ENCODE measurements at regions not wholly inside any gene's neighbourhood (a gene's known extent, or its start where the extent isn't known, plus 50 kb on each side); places are given as distances from the start of the nearest gene placed in this dataset.

DNA sequence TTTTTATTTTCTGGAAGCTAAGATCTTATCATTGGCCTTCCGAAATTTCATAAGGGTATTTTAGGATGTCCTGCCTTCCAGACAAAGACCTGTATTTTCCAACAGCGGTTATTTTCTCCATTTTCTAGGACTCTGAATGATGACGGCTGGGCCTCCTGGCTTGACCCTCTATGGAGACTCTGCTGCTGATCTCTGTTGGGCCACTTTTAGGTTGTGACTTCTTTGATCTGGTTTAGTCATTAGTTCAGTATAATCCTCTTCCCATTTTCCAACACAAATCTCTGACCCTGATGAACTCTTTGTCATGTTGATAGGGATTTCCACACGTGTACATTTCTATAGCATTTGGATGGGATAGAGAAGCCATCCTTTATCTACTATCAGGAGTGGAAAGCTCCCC lies 93.7 kb downstream of the HS1BP3 start:
- CTCF ChIA-PET: interaction anchor here (1.3 kb wide), 1 partner anchor 86 kb away, joined by 3 read pairs; no protein-coding TSS in a partner anchor
- DNase-seq (ENCODE audit: extremely low spot score): no peak
- POLR2A ChIA-PET: no interaction called here
- TF ChIP-seq, protein P1, sequence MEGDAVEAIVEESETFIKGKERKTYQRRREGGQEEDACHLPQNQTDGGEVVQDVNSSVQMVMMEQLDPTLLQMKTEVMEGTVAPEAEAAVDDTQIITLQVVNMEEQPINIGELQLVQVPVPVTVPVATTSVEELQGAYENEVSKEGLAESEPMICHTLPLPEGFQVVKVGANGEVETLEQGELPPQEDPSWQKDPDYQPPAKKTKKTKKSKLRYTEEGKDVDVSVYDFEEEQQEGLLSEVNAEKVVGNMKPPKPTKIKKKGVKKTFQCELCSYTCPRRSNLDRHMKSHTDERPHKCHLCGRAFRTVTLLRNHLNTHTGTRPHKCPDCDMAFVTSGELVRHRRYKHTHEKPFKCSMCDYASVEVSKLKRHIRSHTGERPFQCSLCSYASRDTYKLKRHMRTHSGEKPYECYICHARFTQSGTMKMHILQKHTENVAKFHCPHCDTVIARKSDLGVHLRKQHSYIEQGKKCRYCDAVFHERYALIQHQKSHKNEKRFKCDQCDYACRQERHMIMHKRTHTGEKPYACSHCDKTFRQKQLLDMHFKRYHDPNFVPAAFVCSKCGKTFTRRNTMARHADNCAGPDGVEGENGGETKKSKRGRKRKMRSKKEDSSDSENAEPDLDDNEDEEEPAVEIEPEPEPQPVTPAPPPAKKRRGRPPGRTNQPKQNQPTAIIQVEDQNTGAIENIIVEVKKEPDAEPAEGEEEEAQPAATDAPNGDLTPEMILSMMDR (IDR thresholded peaks at IDR 0.05; ENCODE audit: control extremely low read depth, extremely low read depth, low read depth, missing control alignments): no peak

DNA sequence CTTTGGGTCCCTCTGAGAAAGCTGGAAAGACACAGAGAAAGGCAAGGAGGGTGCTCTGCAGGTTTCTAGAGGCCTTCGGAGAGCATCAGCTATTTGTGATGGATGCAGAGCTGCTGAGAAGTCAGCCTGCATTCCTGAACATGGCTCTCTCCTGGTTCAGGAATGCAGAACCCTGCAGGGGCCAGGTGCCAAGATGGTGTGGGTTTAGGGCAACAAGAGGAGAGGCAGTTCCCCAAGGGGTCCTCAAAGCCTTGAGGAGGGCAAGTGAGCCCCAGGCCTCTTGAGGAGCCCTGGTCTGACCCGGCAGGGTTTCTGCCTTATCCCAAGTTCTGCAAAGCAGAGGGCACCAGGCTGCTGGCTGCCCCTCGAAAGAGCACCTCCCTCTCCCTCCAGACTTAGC lies 93.3 kb downstream of the HS1BP3 start:
- DNase-seq (ENCODE audit: extremely low spot score): no peak
- TF ChIP-seq, protein P1 (IDR thresholded peaks at IDR 0.05; ENCODE audit: control extremely low read depth, extremely low read depth, low read depth, missing control alignments): no peak
- POLR2A ChIA-PET: no interaction called here
- CTCF ChIA-PET: no interaction called here

DNA sequence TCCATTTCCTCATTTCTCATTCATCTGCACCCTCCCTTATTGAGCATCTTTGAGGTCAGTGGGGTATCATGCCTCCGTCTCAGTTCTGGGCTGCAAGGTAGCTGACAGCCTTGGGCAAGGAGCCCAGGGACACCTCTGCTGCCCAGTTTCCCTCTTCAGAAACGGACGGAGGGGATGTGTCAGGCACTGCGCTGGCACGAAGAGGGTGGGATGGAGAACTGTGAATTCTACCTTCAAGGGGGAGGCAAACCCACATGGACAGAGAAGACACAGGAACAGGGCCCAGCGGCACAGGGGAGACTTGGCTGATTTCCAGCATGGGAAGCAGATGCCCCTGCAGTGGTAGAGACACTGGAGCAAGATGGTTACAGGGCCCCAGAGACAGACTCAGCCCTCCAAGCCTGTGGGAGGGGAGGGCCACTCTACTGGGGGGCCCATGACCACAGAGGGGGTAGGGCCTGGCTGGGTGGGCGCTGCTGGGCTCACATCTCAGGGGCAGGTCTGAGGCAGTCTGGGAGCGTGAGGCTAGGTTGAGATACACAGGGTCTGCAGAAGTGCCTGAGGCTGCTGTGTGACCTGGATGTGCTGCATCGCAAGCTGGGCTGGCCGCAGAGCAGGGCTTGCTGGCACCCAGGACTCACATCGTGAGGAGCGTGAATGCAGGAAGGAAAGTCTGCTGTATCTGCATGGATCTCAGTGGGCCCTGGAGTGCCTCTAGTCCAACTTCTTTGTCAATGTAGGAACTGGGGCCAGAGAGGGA lies 92.3 kb downstream of the HS1BP3 start:
- DNase-seq (ENCODE audit: extremely low spot score): no peak
- TF ChIP-seq, protein P1 (IDR thresholded peaks at IDR 0.05; ENCODE audit: control extremely low read depth, extremely low read depth, low read depth, missing control alignments): no peak
- POLR2A ChIA-PET: interaction anchor here (1.2 kb wide), 1 partner anchor 112 kb away, joined by 4 read pairs; the partner anchor contains the start of gene RHOB
- CTCF ChIA-PET: no interaction called here

DNA sequence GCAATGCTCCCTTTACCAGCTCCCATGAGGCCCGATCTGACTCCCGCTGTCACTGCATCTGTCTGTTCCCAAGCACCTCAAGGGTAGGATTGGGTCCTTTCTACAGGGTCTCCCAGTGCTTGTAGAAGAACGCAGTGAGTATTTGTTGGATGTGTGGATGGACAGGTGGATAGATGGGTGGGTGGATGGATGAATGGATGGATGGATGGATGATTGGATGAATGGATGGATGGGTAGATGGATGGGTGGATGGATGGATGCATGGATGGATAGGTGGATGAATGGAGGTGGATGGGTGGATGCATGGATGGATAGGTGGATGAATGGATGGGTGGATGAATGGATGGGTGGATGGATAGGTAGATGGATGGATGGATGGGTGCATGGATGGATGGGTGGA lies 91.6 kb downstream of the HS1BP3 start:
- POLR2A ChIA-PET: interaction anchor here (1.2 kb wide), 1 partner anchor 113 kb away, joined by 4 read pairs; the partner anchor contains the start of gene RHOB
- CTCF ChIA-PET: interaction anchor here (1.4 kb wide), 1 partner anchor 34 kb away, joined by 4 read pairs; no protein-coding TSS in a partner anchor
- TF ChIP-seq, protein P1 (IDR thresholded peaks at IDR 0.05; ENCODE audit: control extremely low read depth, extremely low read depth, low read depth, missing control alignments): no peak
- no peak for DNase-seq (ENCODE audit: extremely low spot score)

DNA sequence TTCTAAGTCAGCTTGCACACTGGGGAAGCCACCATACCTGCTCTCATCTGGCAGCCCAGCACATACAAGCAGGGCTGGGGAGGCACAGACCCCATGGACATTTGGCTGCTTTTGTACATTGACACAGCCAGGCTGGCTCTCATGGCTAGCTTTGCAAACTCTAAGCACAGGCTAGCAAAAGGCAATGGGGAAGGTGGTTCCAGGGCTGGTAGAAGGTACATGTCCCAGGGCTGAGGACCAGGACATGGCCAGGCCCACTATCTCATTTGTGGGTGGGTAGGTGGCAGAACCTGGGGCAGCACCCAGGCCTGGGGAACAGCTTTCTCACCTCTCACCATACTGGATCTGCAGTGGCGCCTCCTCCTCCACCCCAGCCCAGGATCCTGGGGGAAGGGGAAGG lies 90.9 kb downstream of the HS1BP3 start:
- POLR2A ChIA-PET: no interaction called here
- DNase-seq (ENCODE audit: extremely low spot score): no peak
- TF ChIP-seq, protein P1 (IDR thresholded peaks at IDR 0.05; ENCODE audit: control extremely low read depth, extremely low read depth, low read depth, missing control alignments): no peak
- CTCF ChIA-PET: interaction anchor here (1.4 to 1.5 kb wide), 2 partner anchors 35 to 40 kb away, joined by 3 to 4 read pairs; no protein-coding TSS in a partner anchor

DNA sequence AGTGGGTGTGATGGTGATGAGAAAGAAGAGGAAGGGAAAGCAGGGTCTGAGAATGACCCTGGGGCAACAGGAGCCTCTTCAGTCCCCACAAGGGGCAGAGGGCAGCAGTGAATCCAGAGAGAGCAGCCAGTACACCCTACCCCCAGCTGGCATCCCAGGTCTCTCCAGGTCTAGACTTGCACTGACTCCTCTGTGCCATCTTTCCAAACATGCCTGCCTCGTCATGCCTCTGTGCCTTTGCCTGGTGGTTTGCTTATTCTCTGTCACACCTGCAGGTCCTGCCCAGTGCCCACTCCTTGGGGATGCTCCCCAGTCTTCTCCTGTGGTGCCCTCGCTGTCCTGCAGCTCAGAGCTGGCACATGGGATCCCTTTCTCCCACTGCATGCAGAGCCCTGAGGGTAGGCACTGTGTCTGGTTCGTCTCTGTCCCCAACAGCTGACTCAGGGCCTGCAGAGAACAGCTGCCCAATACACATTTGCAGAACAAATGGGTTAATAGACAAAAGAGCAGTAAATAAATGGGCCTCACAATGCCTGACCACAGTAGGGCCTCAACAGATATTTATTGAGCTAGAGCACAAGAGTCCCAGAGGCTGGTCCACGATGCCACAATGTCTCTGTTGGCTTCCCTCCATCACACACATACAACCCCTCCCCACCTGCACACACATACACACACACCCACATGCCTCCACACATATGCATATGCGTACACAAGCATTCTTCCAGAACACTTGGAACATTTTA lies 89.8 kb downstream of the HS1BP3 start:
- POLR2A ChIA-PET: no interaction called here

More for the DNA sequence above, 89.8 kb downstream of the HS1BP3 start:
- CTCF ChIA-PET: interaction anchor here (1.5 to 2.1 kb wide), 3 partner anchors 28 to 39 kb away, joined by 3 to 4 read pairs (median 3); no protein-coding TSS in a partner anchor
- DNase-seq (ENCODE audit: extremely low spot score): no peak
- TF ChIP-seq, protein P1 (IDR thresholded peaks at IDR 0.05; ENCODE audit: control extremely low read depth, extremely low read depth, low read depth, missing control alignments): no peak
